MCF 10A (cell line): ENCODE measurements at regions not wholly inside any gene's neighbourhood (a gene's known extent, or its start where the extent isn't known, plus 50 kb on each side); places are given as distances from the start of the nearest gene placed in this dataset.
"Not testable (repeated sequence)": the region's sequence is repeated elsewhere in the genome, so short reads cannot be mapped to it uniquely, and the experiment has no call there.

Source experiments
- BruUV-seq: library from RNA; stranded (reverse); fragments of 400-500 nt; replicated peaks from 2 replicates; lab custom pipeline; 2021; lab: Mats Ljungman, UMichigan
- CTCF ChIA-PET: fragments of 300-600 bp; sonication (Branson Sonifier 250); formaldehyde crosslinking; extraction: SDS; loops from one replicate; lab custom pipeline; 2021; ENCODE audit warnings: antibody characterized with exemption, inconsistent platforms; lab: Yijun Ruan, JAX
- POLR2A ChIA-PET: fragments of 300-600, 350-650 bp; sonication (Branson Sonifier 250); formaldehyde crosslinking; extraction: SDS; loops from one replicate; lab custom pipeline; 2020; ENCODE audit warnings: antibody characterized with exemption, inconsistent platforms; lab: Yijun Ruan, JAX
- DNase-seq: peaks from one replicate; pipeline ENCODE4 v3.0.0-alpha.2; 2018; ENCODE audit not compliant: unreplicated experiment
- H3K27ac Mint-ChIP-seq: one replicate; pipeline ENCODE4 v1.8.0; 2022; ENCODE audit warnings: mild to moderate bottlenecking, low read depth, mixed read lengths; ENCODE audit not compliant: unreplicated experiment
- H3K27me3 Mint-ChIP-seq: one replicate; pipeline ENCODE4 v1.8.0; 2022; ENCODE audit warnings: mixed read lengths; ENCODE audit not compliant: insufficient read depth, unreplicated experiment
- H3K36me3 Mint-ChIP-seq: one replicate; pipeline ENCODE4 v1.8.0; 2022; ENCODE audit warnings: mild to moderate bottlenecking, moderate library complexity, mixed read lengths; ENCODE audit not compliant: insufficient read depth, unreplicated experiment
- H3K4me1 Mint-ChIP-seq: one replicate; pipeline ENCODE4 v1.8.0; 2022; ENCODE audit warnings: mixed read lengths; ENCODE audit not compliant: insufficient read depth, unreplicated experiment
- H3K4me3 Mint-ChIP-seq: one replicate; pipeline ENCODE4 v1.8.0; 2022; ENCODE audit warnings: mild to moderate bottlenecking, moderate library complexity, mixed read lengths; ENCODE audit not compliant: unreplicated experiment
- H3K9me3 Mint-ChIP-seq: one replicate; pipeline ENCODE4 v1.8.0; 2022; ENCODE audit warnings: mixed read lengths; ENCODE audit not compliant: unreplicated experiment
- CTCF ChIP-seq: fragments of 200-600 bp; IDR thresholded peaks from one replicate; pipeline ENCODE4 v1.8.0; 2022; ENCODE audit warnings: antibody characterized with exemption, mild to moderate bottlenecking; ENCODE audit not compliant: unreplicated experiment
- intact Hi-C: fragments of 100-400 bp; cut with micrococcal nuclease; formaldehyde crosslinking; loops from 2 replicates; pipeline ENCODE4 v1.14.1; 2022

- Mint-ChIP-seq H3K36me3 (no peaks in the 10 kb centered on the region), H3K27me3 (no peaks in the 10 kb centered on the region), H3K27ac (no peak overlapping the region), H3K4me1 (no peaks in the 10 kb centered on the region), H3K4me3 (no peak overlapping the region), H3K9me3 (peaks cover 18% of the 10 kb centered on the region)
- ChIA-PET CTCF (no interaction called here), POLR2A (no interaction called here)
- intact Hi-C loops = no loop called here
- no peak for DNase-seq
- BruUV-seq = no TSS peak
- TF ChIP-seq CTCF = no peak
Measured at GRCh38 chrX:3994315-3994714, 280.9 kb upstream of the PRKX start.

DNA sequence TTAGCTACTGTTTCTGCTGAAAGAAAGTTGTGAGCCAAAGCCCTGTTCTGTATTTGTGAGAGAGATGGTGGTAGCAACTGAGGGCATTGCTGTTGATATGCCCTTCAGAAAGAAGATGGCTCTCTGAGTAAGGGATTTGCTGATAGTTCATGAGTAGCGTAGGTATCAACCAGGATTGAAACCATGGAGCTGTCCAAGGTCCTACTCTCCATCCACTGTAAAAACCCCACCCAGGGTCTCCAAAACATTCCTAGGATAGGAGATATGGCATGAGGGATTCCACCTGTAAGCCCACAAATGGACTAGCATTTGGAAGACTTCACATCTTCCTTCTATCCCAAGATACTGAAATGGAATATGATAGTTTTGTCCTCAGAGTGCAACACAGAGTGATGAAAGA is 277.1 kb upstream of the PRKX start:
- DNase-seq = no peak
- intact Hi-C loops = no loop called here
- TF ChIP-seq CTCF = no peak
- H3K27ac Mint-ChIP-seq = no peak overlapping the region
- BruUV-seq = no TSS peak
- POLR2A ChIA-PET = no interaction called here
- CTCF ChIA-PET = no interaction called here
- H3K27me3 Mint-ChIP-seq = no peaks in the 10 kb centered on the region
- H3K4me3 Mint-ChIP-seq = no peak overlapping the region
- H3K4me1 Mint-ChIP-seq = no peaks in the 10 kb centered on the region
- peaks cover 12% of the 10 kb centered on the region for H3K9me3 Mint-ChIP-seq
- H3K36me3 Mint-ChIP-seq = no peaks in the 10 kb centered on the region

- H3K9me3 Mint-ChIP-seq, POLR2A ChIA-PET, H3K4me1 Mint-ChIP-seq, H3K4me3 Mint-ChIP-seq, DNase-seq, intact Hi-C loops, H3K27me3 Mint-ChIP-seq, BruUV-seq, H3K27ac Mint-ChIP-seq, H3K36me3 Mint-ChIP-seq: not testable (repeated sequence)
- CTCF ChIA-PET = interaction anchor here (0.6 to 3.2 kb wide), 2 partner anchors 10 to 12 kb away, joined by 4 to 28 read pairs; no protein-coding TSS in a partner anchor
Measured at GRCh38 chrX:3972104-3972858, 258.8 kb upstream of the PRKX start.

- H3K9me3 Mint-ChIP-seq = no peaks in the 10 kb centered on the region
- no peaks in the 10 kb centered on the region for H3K36me3 Mint-ChIP-seq
- H3K4me3 Mint-ChIP-seq = no peak overlapping the region
- H3K4me1 Mint-ChIP-seq = no peaks in the 10 kb centered on the region
- intact Hi-C loops = no loop called here
- no peak overlapping the region for H3K27ac Mint-ChIP-seq
- H3K27me3 Mint-ChIP-seq = peaks cover 15% of the 10 kb centered on the region
- TF ChIP-seq CTCF = no peak
- POLR2A ChIA-PET = no interaction called here
- DNase-seq = no peak
- no TSS peak for BruUV-seq
- CTCF ChIA-PET = no interaction called here
Measured at GRCh38 chrX:3968749-3969148, 255.3 kb upstream of the PRKX start.
